ENCODE measurements at regions not wholly inside any gene's neighbourhood (a gene's known extent, or its start where the extent isn't known, plus 50 kb on each side); places are given as distances from the start of the nearest gene placed in this dataset.

DNA sequence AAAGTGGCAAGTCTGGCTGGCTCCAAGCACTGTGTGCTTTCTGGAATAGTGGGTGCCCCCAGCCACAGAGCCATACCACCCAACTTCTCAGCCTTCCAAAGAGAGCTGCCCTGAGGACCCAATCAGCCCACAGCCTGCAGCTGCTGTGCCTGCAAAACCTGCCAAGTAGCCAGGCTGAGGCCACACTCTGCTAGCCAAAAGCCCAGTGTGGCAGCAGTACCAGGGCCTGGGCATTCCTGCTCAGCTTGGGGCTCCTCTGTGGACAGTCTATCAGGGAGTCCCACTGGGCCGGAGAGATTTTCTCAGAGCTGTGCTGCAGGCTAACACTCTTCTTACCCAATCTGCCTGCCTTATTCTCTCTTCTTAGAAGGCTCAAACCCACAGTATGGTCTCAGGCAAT is 136.5 kb downstream of the TPRA1 start:
- TF ChIP-seq, protein P1, sequence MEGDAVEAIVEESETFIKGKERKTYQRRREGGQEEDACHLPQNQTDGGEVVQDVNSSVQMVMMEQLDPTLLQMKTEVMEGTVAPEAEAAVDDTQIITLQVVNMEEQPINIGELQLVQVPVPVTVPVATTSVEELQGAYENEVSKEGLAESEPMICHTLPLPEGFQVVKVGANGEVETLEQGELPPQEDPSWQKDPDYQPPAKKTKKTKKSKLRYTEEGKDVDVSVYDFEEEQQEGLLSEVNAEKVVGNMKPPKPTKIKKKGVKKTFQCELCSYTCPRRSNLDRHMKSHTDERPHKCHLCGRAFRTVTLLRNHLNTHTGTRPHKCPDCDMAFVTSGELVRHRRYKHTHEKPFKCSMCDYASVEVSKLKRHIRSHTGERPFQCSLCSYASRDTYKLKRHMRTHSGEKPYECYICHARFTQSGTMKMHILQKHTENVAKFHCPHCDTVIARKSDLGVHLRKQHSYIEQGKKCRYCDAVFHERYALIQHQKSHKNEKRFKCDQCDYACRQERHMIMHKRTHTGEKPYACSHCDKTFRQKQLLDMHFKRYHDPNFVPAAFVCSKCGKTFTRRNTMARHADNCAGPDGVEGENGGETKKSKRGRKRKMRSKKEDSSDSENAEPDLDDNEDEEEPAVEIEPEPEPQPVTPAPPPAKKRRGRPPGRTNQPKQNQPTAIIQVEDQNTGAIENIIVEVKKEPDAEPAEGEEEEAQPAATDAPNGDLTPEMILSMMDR (IDR thresholded peaks at IDR 0.05) = no peak
- no peak for TF ChIP-seq POLR2A (IDR thresholded peaks at IDR 0.05)
